ENCODE measurements at regions not wholly inside any gene's neighbourhood (a gene's known extent, or its start where the extent isn't known, plus 50 kb on each side); places are given as distances from the start of the nearest gene placed in this dataset.

- TF ChIP-seq, protein P1, sequence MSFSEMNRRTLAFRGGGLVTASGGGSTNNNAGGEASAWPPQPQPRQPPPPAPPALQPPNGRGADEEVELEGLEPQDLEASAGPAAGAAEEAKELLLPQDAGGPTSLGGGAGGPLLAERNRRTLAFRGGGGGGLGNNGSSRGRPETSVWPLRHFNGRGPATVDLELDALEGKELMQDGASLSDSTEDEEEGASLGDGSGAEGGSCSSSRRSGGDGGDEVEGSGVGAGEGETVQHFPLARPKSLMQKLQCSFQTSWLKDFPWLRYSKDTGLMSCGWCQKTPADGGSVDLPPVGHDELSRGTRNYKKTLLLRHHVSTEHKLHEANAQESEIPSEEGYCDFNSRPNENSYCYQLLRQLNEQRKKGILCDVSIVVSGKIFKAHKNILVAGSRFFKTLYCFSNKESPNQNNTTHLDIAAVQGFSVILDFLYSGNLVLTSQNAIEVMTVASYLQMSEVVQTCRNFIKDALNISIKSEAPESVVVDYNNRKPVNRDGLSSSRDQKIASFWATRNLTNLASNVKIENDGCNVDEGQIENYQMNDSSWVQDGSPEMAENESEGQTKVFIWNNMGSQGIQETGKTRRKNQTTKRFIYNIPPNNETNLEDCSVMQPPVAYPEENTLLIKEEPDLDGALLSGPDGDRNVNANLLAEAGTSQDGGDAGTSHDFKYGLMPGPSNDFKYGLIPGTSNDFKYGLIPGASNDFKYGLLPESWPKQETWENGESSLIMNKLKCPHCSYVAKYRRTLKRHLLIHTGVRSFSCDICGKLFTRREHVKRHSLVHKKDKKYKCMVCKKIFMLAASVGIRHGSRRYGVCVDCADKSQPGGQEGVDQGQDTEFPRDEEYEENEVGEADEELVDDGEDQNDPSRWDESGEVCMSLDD (CRISPR knock-in tag; IDR thresholded peaks at IDR 0.05; ENCODE audit: borderline replicate concordance), result no peak
- TF ChIP-seq KDM2A (CRISPR knock-in tag; IDR thresholded peaks at IDR 0.05; ENCODE audit: borderline replicate concordance, low read depth) (no peak), GLI4 (CRISPR knock-in tag; IDR thresholded peaks at IDR 0.05; ENCODE audit: borderline replicate concordance) (no peak)
Observed at GRCh38 chr5:21051945-21052344, 1063.9 kb upstream of the CDH18 start (continued).

GRCh38 chr5:21049901-21050300 lies 1061.9 kb upstream of the CDH18 start:
- no peak for FAIRE-seq
- ChIA-PET POLR2A (no interaction called here), CTCF (ENCODE audit: low intra/inter-chr PET ratio, low total read pairs) (no interaction called here)
- Histone ChIP-seq H3K27ac (ENCODE audit: extremely low read length, insufficient read depth, low read length) (no peak overlapping the region), H3K4me2 (ENCODE audit: low read depth, low read length) (no peak overlapping the region), H2AFZ (ENCODE audit: low read length) (no peak overlapping the region), H3K4me3 (replicated peaks in 1 of 3; ENCODE audit: insufficient read depth in 1 of 3, low read depth in 2 of 3, low read length in 3 of 3) (no peak overlapping the region), H3K27me3 (ENCODE audit: control insufficient read depth in 1 of 2, insufficient read depth in 2 of 2, low read length in 2 of 2) (no peaks in the 10 kb centered on the region), H3K36me3 (replicated peaks in 1 of 2; ENCODE audit: control insufficient read depth in 1 of 2, insufficient read depth in 2 of 2, low read length in 2 of 2) (no peaks in the 10 kb centered on the region), H4K20me1 (ENCODE audit: insufficient read depth, low read length) (no peaks in the 10 kb centered on the region), H3K9me3 (ENCODE audit: low read length) (peaks cover 41% of the 10 kb centered on the region), H3K79me2 (ENCODE audit: insufficient read depth, low read length) (no peaks in the 10 kb centered on the region), H3K4me1 (ENCODE audit: insufficient read depth, low read length) (no peaks in the 10 kb centered on the region), H3K9ac (ENCODE audit: insufficient read depth, low read depth, low read length) (no peak overlapping the region)
- no peak for DNase-seq (ENCODE audit: low spot score)
- no peak for ATAC-seq
- intact Hi-C loops (cut with micrococcal nuclease; ENCODE audit: unreplicated experiment), result no loop called here
- in situ Hi-C loops (cut with HindIII; ENCODE audit: extremely low pct_ligation_motif_present, low pct_unique_long_range_greater_than_20kb), result no loop called here
- BruUV-seq (replicated peaks), result no TSS peak
- WGBS (ENCODE audit: low lambda C conversion rate), result 4% methylated on average over 2 of the region's 2 CpGs
- TF ChIP-seq, protein P2, sequence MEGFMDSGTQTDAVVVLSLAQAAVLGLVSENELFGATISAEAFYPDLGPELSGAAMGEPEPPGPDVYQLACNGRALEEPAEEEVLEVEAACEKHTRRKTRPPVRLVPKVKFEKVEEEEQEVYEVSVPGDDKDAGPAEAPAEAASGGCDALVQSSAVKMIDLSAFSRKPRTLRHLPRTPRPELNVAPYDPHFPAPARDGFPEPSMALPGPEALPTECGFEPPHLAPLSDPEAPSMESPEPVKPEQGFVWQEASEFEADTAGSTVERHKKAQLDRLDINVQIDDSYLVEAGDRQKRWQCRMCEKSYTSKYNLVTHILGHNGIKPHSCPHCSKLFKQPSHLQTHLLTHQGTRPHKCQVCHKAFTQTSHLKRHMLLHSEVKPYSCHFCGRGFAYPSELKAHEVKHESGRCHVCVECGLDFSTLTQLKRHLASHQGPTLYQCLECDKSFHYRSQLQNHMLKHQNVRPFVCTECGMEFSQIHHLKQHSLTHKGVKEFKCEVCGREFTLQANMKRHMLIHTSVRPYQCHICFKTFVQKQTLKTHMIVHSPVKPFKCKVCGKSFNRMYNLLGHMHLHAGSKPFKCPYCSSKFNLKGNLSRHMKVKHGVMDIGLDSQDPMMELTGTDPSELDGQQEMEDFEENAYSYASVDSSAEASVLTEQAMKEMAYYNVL (CRISPR knock-in tag; IDR thresholded peaks at IDR 0.05; ENCODE audit: borderline replicate concordance), result no peak
- TF ChIP-seq ZFP1 (CRISPR knock-in tag; IDR thresholded peaks at IDR 0.05) (no peak), MAFK (conservative IDR thresholded peaks at IDR 0.05 in 1 of 2, IDR thresholded peaks at IDR 0.05 in 1 of 2; ENCODE audit: low read length in 2 of 2) (peak in 1 of 2 experiments; percentile 28; a peak in 1 of 4 replicates), SYNCRIP (IDR thresholded peaks at IDR 0.05; ENCODE audit: insufficient read depth, low read depth, low read length) (no peak), TEAD2 (CRISPR knock-in tag; IDR thresholded peaks at IDR 0.05) (no peak), ZNF713 (CRISPR knock-in tag; IDR thresholded peaks at IDR 0.05) (no peak), TAF1 (CRISPR knock-in tag; IDR thresholded peaks at IDR 0.05) (no peak), ZNF260 (CRISPR knock-in tag; IDR thresholded peaks at IDR 0.05; ENCODE audit: borderline replicate concordance, low read depth) (no peak), NFATC3 (CRISPR knock-in tag; IDR thresholded peaks at IDR 0.05) (no peak)
- TF ChIP-seq, protein P3, sequence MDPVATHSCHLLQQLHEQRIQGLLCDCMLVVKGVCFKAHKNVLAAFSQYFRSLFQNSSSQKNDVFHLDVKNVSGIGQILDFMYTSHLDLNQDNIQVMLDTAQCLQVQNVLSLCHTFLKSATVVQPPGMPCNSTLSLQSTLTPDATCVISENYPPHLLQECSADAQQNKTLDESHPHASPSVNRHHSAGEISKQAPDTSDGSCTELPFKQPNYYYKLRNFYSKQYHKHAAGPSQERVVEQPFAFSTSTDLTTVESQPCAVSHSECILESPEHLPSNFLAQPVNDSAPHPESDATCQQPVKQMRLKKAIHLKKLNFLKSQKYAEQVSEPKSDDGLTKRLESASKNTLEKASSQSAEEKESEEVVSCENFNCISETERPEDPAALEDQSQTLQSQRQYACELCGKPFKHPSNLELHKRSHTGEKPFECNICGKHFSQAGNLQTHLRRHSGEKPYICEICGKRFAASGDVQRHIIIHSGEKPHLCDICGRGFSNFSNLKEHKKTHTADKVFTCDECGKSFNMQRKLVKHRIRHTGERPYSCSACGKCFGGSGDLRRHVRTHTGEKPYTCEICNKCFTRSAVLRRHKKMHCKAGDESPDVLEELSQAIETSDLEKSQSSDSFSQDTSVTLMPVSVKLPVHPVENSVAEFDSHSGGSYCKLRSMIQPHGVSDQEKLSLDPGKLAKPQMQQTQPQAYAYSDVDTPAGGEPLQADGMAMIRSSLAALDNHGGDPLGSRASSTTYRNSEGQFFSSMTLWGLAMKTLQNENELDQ (CRISPR knock-in tag; IDR thresholded peaks at IDR 0.05; ENCODE audit: borderline replicate concordance), result no peak
- TF ChIP-seq, protein P4, sequence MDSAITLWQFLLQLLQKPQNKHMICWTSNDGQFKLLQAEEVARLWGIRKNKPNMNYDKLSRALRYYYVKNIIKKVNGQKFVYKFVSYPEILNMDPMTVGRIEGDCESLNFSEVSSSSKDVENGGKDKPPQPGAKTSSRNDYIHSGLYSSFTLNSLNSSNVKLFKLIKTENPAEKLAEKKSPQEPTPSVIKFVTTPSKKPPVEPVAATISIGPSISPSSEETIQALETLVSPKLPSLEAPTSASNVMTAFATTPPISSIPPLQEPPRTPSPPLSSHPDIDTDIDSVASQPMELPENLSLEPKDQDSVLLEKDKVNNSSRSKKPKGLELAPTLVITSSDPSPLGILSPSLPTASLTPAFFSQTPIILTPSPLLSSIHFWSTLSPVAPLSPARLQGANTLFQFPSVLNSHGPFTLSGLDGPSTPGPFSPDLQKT (CRISPR knock-in tag; IDR thresholded peaks at IDR 0.05; ENCODE audit: borderline replicate concordance), result no peak
